Mesendoderm (in vitro differentiated cells): ENCODE measurements at regions not wholly inside any gene's neighbourhood (a gene's known extent, or its start where the extent isn't known, plus 50 kb on each side); places are given as distances from the start of the nearest gene placed in this dataset.

ENCODE experiments used
- DNase-seq: peaks from one replicate; pipeline ENCODE4 v3.0.0; 2013
- H2AK5ac ChIP-seq: 2 replicates; pipeline ENCODE4 v1.6.1; 2013; ENCODE audit warnings: low read length, inconsistent platforms
- H2BK120ac ChIP-seq: 2 replicates; pipeline ENCODE4 v1.6.1; 2013; ENCODE audit warnings: low read depth, mild to moderate bottlenecking, low read length, moderate library complexity, mixed read lengths
- H2BK15ac ChIP-seq: replicated peaks from 2 replicates; pipeline ENCODE4 v1.6.1; 2013; ENCODE audit warnings: low read depth, mild to moderate bottlenecking, moderate library complexity
- H2BK5ac ChIP-seq: 2 replicates; pipeline ENCODE4 v1.6.1; 2013; ENCODE audit warnings: low read length, inconsistent platforms
- H3K18ac ChIP-seq: 2 replicates; pipeline ENCODE4 v1.6.1; 2013; ENCODE audit warnings: mild to moderate bottlenecking, low read length, mixed read lengths
- H3K23ac ChIP-seq: one replicate; pipeline ENCODE4 v1.6.1; 2013; ENCODE audit warnings: low read length
- H3K27ac ChIP-seq: 2 replicates; pipeline ENCODE4 v1.5.1; 2013; ENCODE audit warnings: low read depth, mild to moderate bottlenecking, inconsistent platforms, low read length, moderate library complexity
- H3K27me3 ChIP-seq: 2 replicates; pipeline ENCODE4 v1.6.1; 2013; ENCODE audit warnings: low read length, control low read depth, mild to moderate bottlenecking, inconsistent platforms; ENCODE audit not compliant: insufficient read depth, poor library complexity
- H3K36me3 ChIP-seq: 2 replicates; pipeline ENCODE4 v1.6.1; 2013; ENCODE audit warnings: low read length, inconsistent platforms; ENCODE audit not compliant: control insufficient read depth, insufficient read depth
- H3K4ac ChIP-seq: one replicate; pipeline ENCODE4 v1.6.1; 2013; ENCODE audit warnings: low read depth, mild to moderate bottlenecking, low read length, moderate library complexity
- H3K4me1 ChIP-seq: 2 replicates; pipeline ENCODE4 v1.6.1; 2013; ENCODE audit warnings: low read depth, low read length, inconsistent platforms; ENCODE audit not compliant: control insufficient read depth
- H3K4me2 ChIP-seq: 2 replicates; pipeline ENCODE4 v1.6.1; 2013; ENCODE audit warnings: low read length
- H3K4me3 ChIP-seq: 2 replicates; pipeline ENCODE4 v1.5.1; 2013; ENCODE audit warnings: mild to moderate bottlenecking, low read length
- H3K56ac ChIP-seq: one replicate; pipeline ENCODE4 v1.6.1; 2013; ENCODE audit warnings: low read length
- H3K79me1 ChIP-seq: 2 replicates; pipeline ENCODE4 v1.6.1; 2013; ENCODE audit warnings: low read length, inconsistent platforms
- H3K79me2 ChIP-seq: 2 replicates; pipeline ENCODE4 v1.6.1; 2013; ENCODE audit warnings: mild to moderate bottlenecking, low read length; ENCODE audit not compliant: control insufficient read depth, insufficient read depth
- H3K9ac ChIP-seq: 2 replicates; pipeline ENCODE4 v1.6.1; 2013; ENCODE audit warnings: low read length, inconsistent platforms
- H4K5ac ChIP-seq: one replicate; pipeline ENCODE4 v1.6.1; 2013; ENCODE audit warnings: low read length
- H4K8ac ChIP-seq: one replicate; pipeline ENCODE4 v1.6.1; 2013; ENCODE audit warnings: low read depth, mild to moderate bottlenecking, control low read depth, low read length, moderate library complexity
- WGBS: extraction: QIAGEN DNeasy Blood & Tissue Kit; methylation state at CpG from one replicate; pipeline ENCODE4 v1.1.7; 2013; ENCODE audit warnings: low lambda C conversion rate, missing lambda C conversion rate; ENCODE audit not compliant: insufficient coverage; ENCODE audit errors: extremely low coverage; 5-methylcytosine and 5-hydroxymethylcytosine counted together

- Histone ChIP-seq H3K18ac (no peak overlapping the region), H3K4me3 (no peak overlapping the region), H3K56ac (no peak overlapping the region), H3K27me3 (no peaks in the 10 kb centered on the region), H3K27ac (no peak overlapping the region), H3K79me2 (no peaks in the 10 kb centered on the region), H3K4ac (no peak overlapping the region), H2BK120ac (no peak overlapping the region), H3K36me3 (no peaks in the 10 kb centered on the region), H3K4me1 (no peaks in the 10 kb centered on the region), H3K4me2 (no peak overlapping the region), H3K23ac (no peak overlapping the region), H2BK15ac (no peak overlapping the region), H2BK5ac (no peak overlapping the region), H3K79me1 (no peaks in the 10 kb centered on the region), H4K8ac (no peak overlapping the region), H4K5ac (no peak overlapping the region), H3K9ac (no peak overlapping the region), H2AK5ac (no peak overlapping the region)
- WGBS: no CpG with 5 or more reads among the region's 1 CpG
- DNase-seq: no peak
These were observed 269.2 kb downstream of the KLF12 start for GRCh38 chr13:73865027-73865426.

DNA sequence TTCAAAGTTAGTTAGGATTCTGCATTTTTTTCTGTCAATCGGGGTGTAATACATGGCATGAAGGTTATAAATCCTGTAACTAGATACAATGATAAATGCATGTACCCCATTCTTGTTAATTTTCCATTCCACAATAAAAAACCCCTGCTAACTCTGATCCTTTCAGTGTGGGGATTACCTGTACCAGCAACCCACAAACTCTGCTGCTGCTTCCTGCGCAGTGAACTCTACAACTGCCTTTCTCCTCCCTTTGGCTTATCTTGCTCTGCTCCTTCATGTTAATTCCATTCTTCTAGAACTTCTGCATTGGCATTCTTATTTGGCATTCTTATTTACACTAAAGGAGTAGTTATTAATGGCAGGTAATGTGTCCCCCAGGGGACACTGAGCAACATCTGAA, 273.1 kb downstream of the KLF12 start:
- H3K4me3 ChIP-seq: no peak overlapping the region
- H3K27me3 ChIP-seq: no peaks in the 10 kb centered on the region
- H3K79me2 ChIP-seq: no peaks in the 10 kb centered on the region
- no peaks in the 10 kb centered on the region for H3K4me1 ChIP-seq
- no peak overlapping the region for H2BK120ac ChIP-seq
- H3K79me1 ChIP-seq: no peaks in the 10 kb centered on the region
- no peak overlapping the region for H3K4me2 ChIP-seq
- H2BK15ac ChIP-seq: no peak overlapping the region
- H4K5ac ChIP-seq: no peak overlapping the region
- no peak overlapping the region for H2BK5ac ChIP-seq
- no peak overlapping the region for H3K18ac ChIP-seq
- WGBS: no CpG with 5 or more reads among the region's 2 CpGs
- no peak overlapping the region for H3K9ac ChIP-seq
- no peak overlapping the region for H3K56ac ChIP-seq
- H3K36me3 ChIP-seq: no peaks in the 10 kb centered on the region
- no peak for DNase-seq
- H3K4ac ChIP-seq: no peak overlapping the region
- no peak overlapping the region for H3K23ac ChIP-seq
- no peak overlapping the region for H2AK5ac ChIP-seq
- no peak overlapping the region for H3K27ac ChIP-seq
- no peak overlapping the region for H4K8ac ChIP-seq

- H3K27ac ChIP-seq: no peak overlapping the region
- no peak overlapping the region for H4K5ac ChIP-seq
- no CpG with 5 or more reads among the region's 6 CpGs for WGBS
- no peak overlapping the region for H3K4me3 ChIP-seq
- H3K4me2 ChIP-seq: no peak overlapping the region
- H3K4ac ChIP-seq: no peak overlapping the region
- no peak overlapping the region for H3K18ac ChIP-seq
- H3K56ac ChIP-seq: no peak overlapping the region
- H3K79me2 ChIP-seq: no peaks in the 10 kb centered on the region
- no peak overlapping the region for H2BK120ac ChIP-seq
- DNase-seq: no peak
- H3K79me1 ChIP-seq: no peaks in the 10 kb centered on the region
- H2AK5ac ChIP-seq: no peak overlapping the region
- H3K9ac ChIP-seq: no peak overlapping the region
- no peaks in the 10 kb centered on the region for H3K4me1 ChIP-seq
- no peak overlapping the region for H2BK15ac ChIP-seq
- no peaks in the 10 kb centered on the region for H3K36me3 ChIP-seq
- no peak overlapping the region for H3K23ac ChIP-seq
- H3K27me3 ChIP-seq: no peaks in the 10 kb centered on the region
- no peak overlapping the region for H4K8ac ChIP-seq
- H2BK5ac ChIP-seq: no peak overlapping the region
These were observed 273.7 kb downstream of the KLF12 start for GRCh38 chr13:73860501-73860900.

GRCh38 chr13:73859841-73860240, 274.4 kb downstream of the KLF12 start:
- no peaks in the 10 kb centered on the region for H3K4me1 ChIP-seq
- H3K4ac ChIP-seq: no peak overlapping the region
- H2BK5ac ChIP-seq: no peak overlapping the region
- no peaks in the 10 kb centered on the region for H3K79me2 ChIP-seq
- no peak overlapping the region for H2AK5ac ChIP-seq
- WGBS: no CpG with 5 or more reads among the region's 4 CpGs
- no peaks in the 10 kb centered on the region for H3K79me1 ChIP-seq
- no peaks in the 10 kb centered on the region for H3K36me3 ChIP-seq
- no peak overlapping the region for H3K9ac ChIP-seq
- no peak overlapping the region for H3K4me3 ChIP-seq
- H4K8ac ChIP-seq: no peak overlapping the region
- H3K27me3 ChIP-seq: no peaks in the 10 kb centered on the region
- H3K18ac ChIP-seq: no peak overlapping the region
- no peak overlapping the region for H3K23ac ChIP-seq
- H2BK15ac ChIP-seq: no peak overlapping the region
- no peak overlapping the region for H3K56ac ChIP-seq
- no peak overlapping the region for H3K4me2 ChIP-seq
- H2BK120ac ChIP-seq: no peak overlapping the region
- no peak overlapping the region for H3K27ac ChIP-seq
- DNase-seq: no peak
- no peak overlapping the region for H4K5ac ChIP-seq

DNA sequence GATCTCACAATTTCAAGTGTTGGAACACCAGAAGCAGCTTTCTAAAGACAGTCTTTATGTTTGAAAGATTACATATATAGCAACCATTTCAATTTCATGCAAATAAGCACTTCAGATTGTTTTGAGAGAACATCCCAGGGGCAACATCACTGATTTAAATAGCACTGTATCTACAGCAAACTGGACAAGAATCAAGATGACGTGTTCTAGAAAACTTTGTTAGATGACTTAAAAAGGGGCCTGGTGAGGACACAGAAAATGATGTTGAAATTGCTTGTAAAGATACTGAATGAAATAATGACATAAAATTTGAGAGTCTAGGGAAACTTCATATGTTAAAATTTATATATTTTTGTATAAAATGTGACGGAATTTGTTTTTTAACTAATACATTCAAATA, 277.1 kb downstream of the KLF12 start:
- Histone ChIP-seq H3K27me3 (no peaks in the 10 kb centered on the region), H4K5ac (no peak overlapping the region), H3K79me2 (no peaks in the 10 kb centered on the region), H3K4me1 (no peaks in the 10 kb centered on the region), H3K18ac (no peak overlapping the region), H3K23ac (no peak overlapping the region), H3K4ac (no peak overlapping the region), H3K4me3 (no peak overlapping the region), H2AK5ac (no peak overlapping the region), H3K27ac (no peak overlapping the region), H2BK120ac (no peak overlapping the region), H3K56ac (no peak overlapping the region), H2BK5ac (no peak overlapping the region), H4K8ac (no peak overlapping the region), H3K9ac (no peak overlapping the region), H3K4me2 (no peak overlapping the region), H3K79me1 (no peaks in the 10 kb centered on the region), H3K36me3 (no peaks in the 10 kb centered on the region), H2BK15ac (no peak overlapping the region)
- WGBS: no CpG with 5 or more reads among the region's 2 CpGs
- DNase-seq: no peak

- H3K56ac ChIP-seq: no peak overlapping the region
- H3K18ac ChIP-seq: no peak overlapping the region
- DNase-seq: no peak
- H3K23ac ChIP-seq: no peak overlapping the region
- WGBS: no CpG with 5 or more reads among the region's 3 CpGs
- no peaks in the 10 kb centered on the region for H3K79me2 ChIP-seq
- H3K27ac ChIP-seq: no peak overlapping the region
- no peak overlapping the region for H4K8ac ChIP-seq
- H3K4me2 ChIP-seq: no peak overlapping the region
- no peak overlapping the region for H2BK15ac ChIP-seq
- no peak overlapping the region for H2AK5ac ChIP-seq
- no peaks in the 10 kb centered on the region for H3K27me3 ChIP-seq
- no peak overlapping the region for H3K9ac ChIP-seq
- H3K36me3 ChIP-seq: no peaks in the 10 kb centered on the region
- no peaks in the 10 kb centered on the region for H3K79me1 ChIP-seq
- H2BK5ac ChIP-seq: no peak overlapping the region
- H3K4me3 ChIP-seq: no peak overlapping the region
- no peak overlapping the region for H4K5ac ChIP-seq
- H3K4me1 ChIP-seq: peaks cover 7% of the 10 kb centered on the region
- H2BK120ac ChIP-seq: no peak overlapping the region
- no peak overlapping the region for H3K4ac ChIP-seq
These were observed 283.1 kb downstream of the KLF12 start for GRCh38 chr13:73851104-73851503.
